ENCODE measurements at regions not wholly inside any gene's neighbourhood (a gene's known extent, or its start where the extent isn't known, plus 50 kb on each side); places are given as distances from the start of the nearest gene placed in this dataset.

DNA sequence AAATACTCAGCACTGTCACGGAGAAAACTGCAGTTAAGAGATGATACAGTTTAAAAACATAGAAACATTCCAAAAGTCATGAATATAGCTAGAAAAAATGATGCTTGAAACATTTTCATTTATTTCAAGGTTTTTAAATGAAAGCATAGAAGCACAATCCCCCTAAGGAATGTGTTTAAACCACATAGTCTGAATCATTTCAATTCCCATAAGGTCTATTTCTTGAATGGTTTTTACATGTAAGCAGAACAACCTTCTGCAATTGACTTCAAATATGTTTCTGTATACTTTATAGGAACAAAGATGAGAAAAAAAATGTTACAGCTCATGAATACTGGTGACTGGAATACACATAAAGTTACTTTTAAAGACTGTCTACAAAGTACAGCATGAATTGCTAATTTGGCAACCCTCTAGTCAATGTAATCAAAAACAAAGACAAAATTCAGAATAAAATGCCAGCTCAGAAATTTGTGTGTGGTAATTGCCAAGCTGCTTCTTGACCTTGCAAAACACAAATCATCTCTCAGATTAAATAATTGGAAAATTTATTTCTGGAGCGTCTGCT is 886.4 kb upstream of the ADGRL3 start:
- no peak overlapping the region for H2AFZ ChIP-seq
- H3K27ac ChIP-seq: no peak overlapping the region
- H3K4me2 ChIP-seq: no peak overlapping the region
- H3K9me3 ChIP-seq (ENCODE audit: low read depth): no peaks in the 10 kb centered on the region
- no peak overlapping the region for H3K4me3 ChIP-seq
- H3K79me2 ChIP-seq: no peaks in the 10 kb centered on the region
- TF ChIP-seq EZH2 (IDR thresholded peaks at IDR 0.05; ENCODE audit: borderline replicate concordance): no peak
- no peak for TF ChIP-seq EZH2phosphoT487 (IDR thresholded peaks at IDR 0.05; ENCODE audit: low read depth, severe bottlenecking, unreplicated experiment)
- TF ChIP-seq, protein P1, sequence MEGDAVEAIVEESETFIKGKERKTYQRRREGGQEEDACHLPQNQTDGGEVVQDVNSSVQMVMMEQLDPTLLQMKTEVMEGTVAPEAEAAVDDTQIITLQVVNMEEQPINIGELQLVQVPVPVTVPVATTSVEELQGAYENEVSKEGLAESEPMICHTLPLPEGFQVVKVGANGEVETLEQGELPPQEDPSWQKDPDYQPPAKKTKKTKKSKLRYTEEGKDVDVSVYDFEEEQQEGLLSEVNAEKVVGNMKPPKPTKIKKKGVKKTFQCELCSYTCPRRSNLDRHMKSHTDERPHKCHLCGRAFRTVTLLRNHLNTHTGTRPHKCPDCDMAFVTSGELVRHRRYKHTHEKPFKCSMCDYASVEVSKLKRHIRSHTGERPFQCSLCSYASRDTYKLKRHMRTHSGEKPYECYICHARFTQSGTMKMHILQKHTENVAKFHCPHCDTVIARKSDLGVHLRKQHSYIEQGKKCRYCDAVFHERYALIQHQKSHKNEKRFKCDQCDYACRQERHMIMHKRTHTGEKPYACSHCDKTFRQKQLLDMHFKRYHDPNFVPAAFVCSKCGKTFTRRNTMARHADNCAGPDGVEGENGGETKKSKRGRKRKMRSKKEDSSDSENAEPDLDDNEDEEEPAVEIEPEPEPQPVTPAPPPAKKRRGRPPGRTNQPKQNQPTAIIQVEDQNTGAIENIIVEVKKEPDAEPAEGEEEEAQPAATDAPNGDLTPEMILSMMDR (IDR thresholded peaks at IDR 0.05; ENCODE audit: poor library complexity): no peak
- WGBS (ENCODE audit: low lambda C conversion rate, missing lambda C conversion rate): 81% methylated on average over 2 of the region's 2 CpGs
- no peaks in the 10 kb centered on the region for H3K4me1 ChIP-seq (ENCODE audit: insufficient read depth)
- DNase-seq (ENCODE audit: low spot score): no peak
- no peaks in the 10 kb centered on the region for H3K36me3 ChIP-seq (replicated peaks; ENCODE audit: insufficient read depth, low read depth)
- H4K20me1 ChIP-seq (ENCODE audit: insufficient read depth, poor library complexity, severe bottlenecking): no peaks in the 10 kb centered on the region
- H3K9me2 ChIP-seq (replicated peaks; ENCODE audit: insufficient read depth): no peaks in the 10 kb centered on the region
- no peaks in the 10 kb centered on the region for H3K27me3 ChIP-seq

DNA sequence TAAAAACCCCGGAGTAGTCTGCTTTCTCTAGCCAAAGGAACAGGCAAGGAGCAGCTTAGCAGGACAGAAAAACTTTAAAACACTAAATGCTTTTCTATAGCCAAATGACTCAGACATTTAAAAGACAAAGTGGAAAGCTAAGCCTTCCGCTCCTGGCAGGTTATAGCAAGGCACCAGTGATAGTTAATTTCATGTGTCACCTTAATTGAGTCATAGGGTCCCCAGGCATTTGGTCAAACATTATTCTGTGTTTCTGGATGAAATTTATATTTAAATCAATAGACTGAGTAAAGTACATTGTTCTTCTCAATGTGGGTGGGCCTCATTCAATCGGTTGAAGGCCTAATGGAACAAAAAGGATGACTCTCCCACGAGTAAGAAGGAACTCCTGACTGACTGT is 885.7 kb upstream of the ADGRL3 start:
- Histone ChIP-seq H3K4me3 (no peak overlapping the region), H2AFZ (no peak overlapping the region), H3K4me1 (ENCODE audit: insufficient read depth) (no peaks in the 10 kb centered on the region), H3K4me2 (no peak overlapping the region), H3K27me3 (no peaks in the 10 kb centered on the region), H3K9me2 (replicated peaks; ENCODE audit: insufficient read depth) (no peaks in the 10 kb centered on the region), H3K9me3 (ENCODE audit: low read depth) (no peaks in the 10 kb centered on the region), H3K79me2 (no peaks in the 10 kb centered on the region), H3K36me3 (replicated peaks; ENCODE audit: insufficient read depth, low read depth) (no peaks in the 10 kb centered on the region), H3K27ac (no peak overlapping the region), H4K20me1 (ENCODE audit: insufficient read depth, poor library complexity, severe bottlenecking) (no peaks in the 10 kb centered on the region)
- WGBS (ENCODE audit: low lambda C conversion rate, missing lambda C conversion rate): 77% methylated on average over 4 of the region's 4 CpGs
- no peak for DNase-seq (ENCODE audit: low spot score)
- TF ChIP-seq, protein P1 (IDR thresholded peaks at IDR 0.05; ENCODE audit: poor library complexity): no peak
- TF ChIP-seq EZH2 (IDR thresholded peaks at IDR 0.05; ENCODE audit: borderline replicate concordance) (no peak), EZH2phosphoT487 (IDR thresholded peaks at IDR 0.05; ENCODE audit: low read depth, severe bottlenecking, unreplicated experiment) (no peak)

DNA sequence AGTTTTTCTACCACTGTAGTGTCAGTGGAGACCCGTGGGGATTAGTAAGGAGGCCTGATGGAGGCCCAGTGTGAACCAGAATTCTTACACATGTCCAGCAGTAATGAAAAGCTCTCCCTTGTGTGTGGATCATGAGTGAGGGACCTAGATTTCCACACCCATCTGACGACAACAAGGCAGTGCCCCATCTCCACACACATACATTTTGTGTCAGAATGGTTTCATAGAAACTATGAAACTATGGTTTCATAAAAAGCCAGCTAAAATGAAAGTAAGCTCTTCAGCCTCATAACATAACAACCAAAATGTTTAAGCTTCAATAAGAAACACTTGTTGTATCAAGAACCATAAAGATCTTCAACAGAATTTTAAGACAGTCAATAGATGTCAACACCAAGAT is 884.5 kb upstream of the ADGRL3 start:
- no peaks in the 10 kb centered on the region for H3K36me3 ChIP-seq (replicated peaks; ENCODE audit: insufficient read depth, low read depth)
- H3K79me2 ChIP-seq: no peaks in the 10 kb centered on the region
- TF ChIP-seq, protein P1 (IDR thresholded peaks at IDR 0.05; ENCODE audit: poor library complexity): no peak
- TF ChIP-seq EZH2phosphoT487 (IDR thresholded peaks at IDR 0.05; ENCODE audit: low read depth, severe bottlenecking, unreplicated experiment): no peak
- H3K4me1 ChIP-seq (ENCODE audit: insufficient read depth): no peaks in the 10 kb centered on the region
- no peaks in the 10 kb centered on the region for H3K9me2 ChIP-seq (replicated peaks; ENCODE audit: insufficient read depth)
- 89% methylated on average over 2 of the region's 2 CpGs for WGBS (ENCODE audit: low lambda C conversion rate, missing lambda C conversion rate)
- DNase-seq (ENCODE audit: low spot score): no peak
- H3K4me2 ChIP-seq: no peak overlapping the region
- H3K27ac ChIP-seq: no peak overlapping the region
- no peak overlapping the region for H2AFZ ChIP-seq
- no peaks in the 10 kb centered on the region for H4K20me1 ChIP-seq (ENCODE audit: insufficient read depth, poor library complexity, severe bottlenecking)
- no peaks in the 10 kb centered on the region for H3K9me3 ChIP-seq (ENCODE audit: low read depth)
- no peaks in the 10 kb centered on the region for H3K27me3 ChIP-seq
- no peak overlapping the region for H3K4me3 ChIP-seq

DNA sequence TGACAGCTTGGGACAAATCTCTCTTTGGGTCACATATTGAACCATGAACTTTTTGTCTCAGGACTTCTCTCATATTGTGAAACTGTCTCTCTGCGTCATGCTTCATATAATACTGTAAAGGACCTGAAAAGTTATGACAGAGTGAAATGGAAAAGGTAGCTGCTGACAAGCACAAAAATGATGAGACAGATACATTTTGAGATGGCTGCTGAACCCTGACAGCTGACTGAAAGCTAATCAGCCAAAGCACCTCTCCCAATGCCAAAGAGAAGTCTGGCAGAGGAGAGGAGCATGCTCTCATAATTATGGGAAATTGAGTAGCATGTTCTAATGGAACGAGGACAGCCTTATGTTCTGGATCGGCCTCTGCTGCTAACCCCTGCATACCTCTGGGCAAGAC is 873.4 kb upstream of the ADGRL3 start:
- no peak overlapping the region for H3K27ac ChIP-seq
- H3K9me3 ChIP-seq (ENCODE audit: low read depth): no peaks in the 10 kb centered on the region
- no peak overlapping the region for H3K4me3 ChIP-seq
- H3K27me3 ChIP-seq: no peaks in the 10 kb centered on the region
- TF ChIP-seq EZH2 (IDR thresholded peaks at IDR 0.05; ENCODE audit: borderline replicate concordance) (no peak), EZH2phosphoT487 (IDR thresholded peaks at IDR 0.05; ENCODE audit: low read depth, severe bottlenecking, unreplicated experiment) (no peak)
- TF ChIP-seq, protein P1 (IDR thresholded peaks at IDR 0.05; ENCODE audit: poor library complexity): no peak
- no peak overlapping the region for H2AFZ ChIP-seq
- no peaks in the 10 kb centered on the region for H3K9me2 ChIP-seq (replicated peaks; ENCODE audit: insufficient read depth)
- no peaks in the 10 kb centered on the region for H3K79me2 ChIP-seq
- H3K36me3 ChIP-seq (replicated peaks; ENCODE audit: insufficient read depth, low read depth): no peaks in the 10 kb centered on the region
- no peaks in the 10 kb centered on the region for H4K20me1 ChIP-seq (ENCODE audit: insufficient read depth, poor library complexity, severe bottlenecking)
- 87% methylated on average over 3 of the region's 3 CpGs for WGBS (ENCODE audit: low lambda C conversion rate, missing lambda C conversion rate)
- DNase-seq (ENCODE audit: low spot score): no peak
- H3K4me2 ChIP-seq: no peak overlapping the region
- no peaks in the 10 kb centered on the region for H3K4me1 ChIP-seq (ENCODE audit: insufficient read depth)

Measured in hepatocyte (in vitro differentiated cells).